Endothelial cell of umbilical vein (primary cell): ENCODE measurements at regions not wholly inside any gene's neighbourhood (a gene's known extent, or its start where the extent isn't known, plus 50 kb on each side); places are given as distances from the start of the nearest gene placed in this dataset.
"Not testable (repeated sequence)": the region's sequence is repeated elsewhere in the genome, so short reads cannot be mapped to it uniquely, and the experiment has no call there.

Experiments
- EZH2 ChIP-seq: IDR thresholded peaks from 2 replicates; pipeline ENCODE4 v1.6.1; 2012; ENCODE audit warnings: borderline replicate concordance, low read depth, mild to moderate bottlenecking, moderate library complexity, low read length, inconsistent platforms; ENCODE audit not compliant: severe bottlenecking
- MYC ChIP-seq: IDR thresholded peaks from one replicate; pipeline ENCODE4 v1.6.1; 2011; ENCODE audit warnings: mild to moderate bottlenecking, low read depth, low read length
- POLR2A ChIP-seq: IDR thresholded peaks from 2 replicates; pipeline ENCODE4 v1.6.1; 2012; ENCODE audit warnings: low read depth, mild to moderate bottlenecking, control low read depth, low read length
- POLR2AphosphoS5 ChIP-seq: IDR thresholded peaks from 2 replicates; pipeline ENCODE4 v1.6.1; 2012; ENCODE audit warnings: low read depth, mild to moderate bottlenecking, control low read depth, low read length, moderate library complexity; ENCODE audit not compliant: insufficient read depth
- TF ChIP-seq, protein P1 (sequence below), 2 donors: IDR thresholded peaks; 1 replicate in 1 of 2; 2 replicates in 1 of 2; pipeline ENCODE4 v1.5.1; 2011; ENCODE audit warnings: low read length in 2 of 2, mild to moderate bottlenecking in 2 of 2, moderate library complexity in 2 of 2, control low read depth in 1 of 2, inconsistent platforms in 1 of 2, low read depth in 1 of 2; ENCODE audit not compliant: insufficient read depth in 1 of 2; ENCODE audit errors: extremely low read depth in 1 of 2

DNA sequence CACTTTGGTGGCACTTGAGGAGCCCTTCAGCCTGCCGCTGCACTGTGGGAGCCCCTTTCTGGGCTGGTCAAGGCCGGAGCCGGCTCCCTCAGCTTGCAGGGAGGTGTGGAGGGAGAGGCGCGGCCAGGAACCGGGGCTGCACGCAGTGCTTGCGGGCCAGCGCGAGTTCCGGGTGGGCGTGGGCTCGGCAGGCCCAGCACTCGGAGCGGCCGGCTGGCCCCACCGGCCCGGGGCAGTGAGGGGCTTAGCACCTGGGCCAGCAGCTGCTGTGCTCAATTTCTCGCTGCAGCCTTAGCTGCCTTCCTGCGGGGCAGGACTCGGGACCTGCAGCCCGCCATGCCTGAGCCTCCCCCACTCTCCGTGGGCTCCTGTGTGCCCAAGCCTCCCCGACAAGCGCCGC, 533.7 kb upstream of the SLC10A2 start:
- TF ChIP-seq EZH2, MYC, POLR2AphosphoS5, POLR2A: not testable (repeated sequence)
- TF ChIP-seq, protein P1, sequence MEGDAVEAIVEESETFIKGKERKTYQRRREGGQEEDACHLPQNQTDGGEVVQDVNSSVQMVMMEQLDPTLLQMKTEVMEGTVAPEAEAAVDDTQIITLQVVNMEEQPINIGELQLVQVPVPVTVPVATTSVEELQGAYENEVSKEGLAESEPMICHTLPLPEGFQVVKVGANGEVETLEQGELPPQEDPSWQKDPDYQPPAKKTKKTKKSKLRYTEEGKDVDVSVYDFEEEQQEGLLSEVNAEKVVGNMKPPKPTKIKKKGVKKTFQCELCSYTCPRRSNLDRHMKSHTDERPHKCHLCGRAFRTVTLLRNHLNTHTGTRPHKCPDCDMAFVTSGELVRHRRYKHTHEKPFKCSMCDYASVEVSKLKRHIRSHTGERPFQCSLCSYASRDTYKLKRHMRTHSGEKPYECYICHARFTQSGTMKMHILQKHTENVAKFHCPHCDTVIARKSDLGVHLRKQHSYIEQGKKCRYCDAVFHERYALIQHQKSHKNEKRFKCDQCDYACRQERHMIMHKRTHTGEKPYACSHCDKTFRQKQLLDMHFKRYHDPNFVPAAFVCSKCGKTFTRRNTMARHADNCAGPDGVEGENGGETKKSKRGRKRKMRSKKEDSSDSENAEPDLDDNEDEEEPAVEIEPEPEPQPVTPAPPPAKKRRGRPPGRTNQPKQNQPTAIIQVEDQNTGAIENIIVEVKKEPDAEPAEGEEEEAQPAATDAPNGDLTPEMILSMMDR (IDR thresholded peaks at IDR 0.05; ENCODE audit: extremely low read depth in 1 of 2, insufficient read depth in 1 of 2, low read depth in 1 of 2, low read length in 2 of 2): not testable (repeated sequence)
